ENCODE measurements at regions not wholly inside any gene's neighbourhood (a gene's known extent, or its start where the extent isn't known, plus 50 kb on each side); places are given as distances from the start of the nearest gene placed in this dataset.
"Not testable (repeated sequence)": the region's sequence is repeated elsewhere in the genome, so short reads cannot be mapped to it uniquely, and the experiment has no call there.

DNA sequence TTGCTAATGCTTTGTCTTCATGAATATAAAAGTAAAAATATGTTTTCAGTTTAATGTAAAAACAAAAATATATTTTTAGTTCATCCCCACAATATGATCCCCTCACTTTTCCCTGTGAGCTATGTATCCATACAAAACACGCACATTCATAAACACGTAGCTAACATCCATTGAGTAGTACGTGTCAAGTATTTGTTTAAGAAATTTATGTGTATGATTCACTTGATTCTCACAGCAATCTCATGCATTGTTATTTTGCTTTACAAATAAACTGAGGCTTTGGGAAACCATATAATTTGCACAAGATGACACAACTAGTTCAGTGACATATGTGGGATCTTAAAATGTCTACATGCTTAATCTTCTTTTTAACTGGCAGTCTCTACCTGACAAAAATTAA is 329.6 kb upstream of the SEMA3C start:
- ChIA-PET POLR2A (no interaction called here), CTCF (no interaction called here)
- Histone ChIP-seq H3K27me3 (ENCODE audit: control insufficient read depth in 1 of 2, insufficient read depth in 2 of 2, low read length in 2 of 2) (no peaks in the 10 kb centered on the region), H3K9me3 (ENCODE audit: control insufficient read depth in 1 of 2, insufficient read depth in 1 of 2, low read length in 2 of 2) (no peaks in the 10 kb centered on the region), H3K4me1 (ENCODE audit: insufficient read depth, low read length) (no peaks in the 10 kb centered on the region), H3K36me3 (ENCODE audit: insufficient read depth, low read length) (no peaks in the 10 kb centered on the region), H3K27ac (ENCODE audit: low read depth in 1 of 2, low read length in 2 of 2) (no peak overlapping the region), H3K4me3 (ENCODE audit: low read length) (no peak overlapping the region)
- intact Hi-C loops (cut with DNase I, micrococcal nuclease): no loop called here
- DNase-seq: no peak
- ATAC-seq (ENCODE audit: poor library complexity): no peak
- Mint-ChIP-seq H3K9me3 (no peaks in the 10 kb centered on the region), H3K27me3 (no peaks in the 10 kb centered on the region), H3K4me1 (ENCODE audit: low read depth) (no peaks in the 10 kb centered on the region), H3K27ac (no peak overlapping the region), H3K4me3 (no peak overlapping the region), H3K36me3 (ENCODE audit: low read depth) (no peaks in the 10 kb centered on the region)
- TF ChIP-seq, protein P1, sequence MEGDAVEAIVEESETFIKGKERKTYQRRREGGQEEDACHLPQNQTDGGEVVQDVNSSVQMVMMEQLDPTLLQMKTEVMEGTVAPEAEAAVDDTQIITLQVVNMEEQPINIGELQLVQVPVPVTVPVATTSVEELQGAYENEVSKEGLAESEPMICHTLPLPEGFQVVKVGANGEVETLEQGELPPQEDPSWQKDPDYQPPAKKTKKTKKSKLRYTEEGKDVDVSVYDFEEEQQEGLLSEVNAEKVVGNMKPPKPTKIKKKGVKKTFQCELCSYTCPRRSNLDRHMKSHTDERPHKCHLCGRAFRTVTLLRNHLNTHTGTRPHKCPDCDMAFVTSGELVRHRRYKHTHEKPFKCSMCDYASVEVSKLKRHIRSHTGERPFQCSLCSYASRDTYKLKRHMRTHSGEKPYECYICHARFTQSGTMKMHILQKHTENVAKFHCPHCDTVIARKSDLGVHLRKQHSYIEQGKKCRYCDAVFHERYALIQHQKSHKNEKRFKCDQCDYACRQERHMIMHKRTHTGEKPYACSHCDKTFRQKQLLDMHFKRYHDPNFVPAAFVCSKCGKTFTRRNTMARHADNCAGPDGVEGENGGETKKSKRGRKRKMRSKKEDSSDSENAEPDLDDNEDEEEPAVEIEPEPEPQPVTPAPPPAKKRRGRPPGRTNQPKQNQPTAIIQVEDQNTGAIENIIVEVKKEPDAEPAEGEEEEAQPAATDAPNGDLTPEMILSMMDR (IDR thresholded peaks at IDR 0.05): no peak

DNA sequence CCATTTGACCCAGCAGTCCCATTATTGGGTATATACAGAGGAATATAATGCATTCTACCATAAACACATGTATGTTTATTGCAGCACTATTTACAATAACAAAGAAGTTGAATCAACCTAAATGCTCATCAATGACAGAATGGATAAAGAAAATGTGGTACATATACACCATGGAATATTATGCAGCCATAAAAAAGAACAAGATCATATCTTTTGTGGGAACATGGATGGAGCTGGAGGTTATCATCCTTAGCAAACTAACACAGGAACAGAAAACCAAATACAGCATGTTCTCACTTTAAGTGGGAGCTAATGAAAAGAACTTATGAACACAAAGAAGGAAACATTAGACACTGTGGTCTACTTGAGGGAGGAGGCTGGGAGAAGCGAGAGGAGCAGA is 328.5 kb upstream of the SEMA3C start:
- ATAC-seq (ENCODE audit: poor library complexity); H3K4me3 Mint-ChIP-seq; H3K27ac ChIP-seq (ENCODE audit: low read depth in 1 of 2, low read length in 2 of 2); H3K9me3 ChIP-seq (ENCODE audit: control insufficient read depth in 1 of 2, insufficient read depth in 1 of 2, low read length in 2 of 2); POLR2A ChIA-PET; CTCF ChIA-PET; H3K36me3 Mint-ChIP-seq (ENCODE audit: low read depth); H3K4me3 ChIP-seq (ENCODE audit: low read length); H3K27ac Mint-ChIP-seq; H3K4me1 ChIP-seq (ENCODE audit: insufficient read depth, low read length); H3K4me1 Mint-ChIP-seq (ENCODE audit: low read depth); DNase-seq; intact Hi-C loops (cut with DNase I, micrococcal nuclease); H3K9me3 Mint-ChIP-seq; H3K27me3 Mint-ChIP-seq; H3K27me3 ChIP-seq (ENCODE audit: control insufficient read depth in 1 of 2, insufficient read depth in 2 of 2, low read length in 2 of 2); H3K36me3 ChIP-seq (ENCODE audit: insufficient read depth, low read length): not testable (repeated sequence)

DNA sequence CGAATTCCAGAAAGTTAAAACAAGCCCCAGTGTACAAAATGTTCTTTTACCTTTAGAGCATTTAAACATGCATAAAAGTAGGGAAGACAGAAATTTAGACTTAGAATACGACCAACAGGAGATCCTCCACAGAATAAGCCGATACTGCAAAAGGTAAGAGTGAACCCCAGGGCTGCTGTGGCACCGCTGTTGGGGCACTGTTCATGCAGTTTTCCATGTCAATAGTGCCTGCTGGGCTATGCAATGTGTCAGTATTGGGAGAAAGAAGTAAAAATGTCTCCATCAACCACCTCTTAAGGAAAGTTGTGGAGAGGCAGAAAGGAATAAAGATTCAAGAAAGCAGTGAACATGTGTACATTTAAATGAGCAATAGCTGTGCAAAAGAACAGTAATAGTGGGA is 326.5 kb upstream of the SEMA3C start:
- ChIA-PET POLR2A (no interaction called here), CTCF (no interaction called here)
- H3K27ac Mint-ChIP-seq: no peak overlapping the region
- ATAC-seq (ENCODE audit: poor library complexity) (no peak), DNase-seq (no peak)
- no peaks in the 10 kb centered on the region for H3K9me3 Mint-ChIP-seq
- no peaks in the 10 kb centered on the region for H3K4me1 Mint-ChIP-seq (ENCODE audit: low read depth)
- no peaks in the 10 kb centered on the region for H3K4me1 ChIP-seq (ENCODE audit: insufficient read depth, low read length)
- no peaks in the 10 kb centered on the region for H3K36me3 ChIP-seq (ENCODE audit: insufficient read depth, low read length)
- no peaks in the 10 kb centered on the region for H3K36me3 Mint-ChIP-seq (ENCODE audit: low read depth)
- no peak overlapping the region for H3K27ac ChIP-seq (ENCODE audit: low read depth in 1 of 2, low read length in 2 of 2)
- intact Hi-C loops (cut with DNase I, micrococcal nuclease): no loop called here
- no peaks in the 10 kb centered on the region for H3K27me3 ChIP-seq (ENCODE audit: control insufficient read depth in 1 of 2, insufficient read depth in 2 of 2, low read length in 2 of 2)
- no peak overlapping the region for H3K4me3 ChIP-seq (ENCODE audit: low read length)
- H3K9me3 ChIP-seq (ENCODE audit: control insufficient read depth in 1 of 2, insufficient read depth in 1 of 2, low read length in 2 of 2): no peaks in the 10 kb centered on the region
- TF ChIP-seq, protein P1 (IDR thresholded peaks at IDR 0.05): no peak
- no peaks in the 10 kb centered on the region for H3K27me3 Mint-ChIP-seq
- H3K4me3 Mint-ChIP-seq: no peak overlapping the region

DNA sequence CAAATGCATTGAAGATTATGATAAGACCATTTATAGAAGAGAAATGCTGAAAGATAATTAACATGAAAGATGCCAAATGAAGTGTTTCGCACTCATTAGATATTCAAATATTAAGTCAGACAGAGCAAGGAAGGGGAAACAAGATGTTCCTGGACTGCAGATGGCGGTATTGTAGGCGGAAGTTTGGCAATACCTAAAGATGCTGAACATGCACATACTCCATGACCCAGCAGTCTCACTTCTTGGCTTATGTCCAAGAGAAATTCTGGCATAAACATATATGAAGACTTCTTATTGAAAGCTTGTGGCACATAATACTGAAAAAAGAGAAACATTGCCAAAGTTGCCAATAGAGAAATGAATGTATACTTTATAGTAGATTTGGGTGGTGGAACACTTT is 325.4 kb upstream of the SEMA3C start:
- intact Hi-C loops (cut with DNase I, micrococcal nuclease): no loop called here
- no peaks in the 10 kb centered on the region for H3K4me1 Mint-ChIP-seq (ENCODE audit: low read depth)
- POLR2A ChIA-PET: no interaction called here
- no peak overlapping the region for H3K4me3 Mint-ChIP-seq
- H3K4me3 ChIP-seq (ENCODE audit: low read length): no peak overlapping the region
- H3K27ac ChIP-seq (ENCODE audit: low read depth in 1 of 2, low read length in 2 of 2): no peak overlapping the region
- H3K9me3 ChIP-seq (ENCODE audit: control insufficient read depth in 1 of 2, insufficient read depth in 1 of 2, low read length in 2 of 2): no peaks in the 10 kb centered on the region
- no peaks in the 10 kb centered on the region for H3K36me3 Mint-ChIP-seq (ENCODE audit: low read depth)
- ATAC-seq (ENCODE audit: poor library complexity): no peak
- H3K4me1 ChIP-seq (ENCODE audit: insufficient read depth, low read length): no peaks in the 10 kb centered on the region
- no peaks in the 10 kb centered on the region for H3K27me3 ChIP-seq (ENCODE audit: control insufficient read depth in 1 of 2, insufficient read depth in 2 of 2, low read length in 2 of 2)
- H3K9me3 Mint-ChIP-seq: no peaks in the 10 kb centered on the region
- CTCF ChIA-PET: no interaction called here
- TF ChIP-seq, protein P1 (IDR thresholded peaks at IDR 0.05): no peak
- no peaks in the 10 kb centered on the region for H3K27me3 Mint-ChIP-seq
- H3K27ac Mint-ChIP-seq: no peak overlapping the region
- no peaks in the 10 kb centered on the region for H3K36me3 ChIP-seq (ENCODE audit: insufficient read depth, low read length)
- DNase-seq: no peak
